Psoas muscle (tissue), 7 donors: ENCODE measurements at regions not wholly inside any gene's neighbourhood (a gene's known extent, or its start where the extent isn't known, plus 50 kb on each side); places are given as distances from the start of the nearest gene placed in this dataset.

ENCODE experiments used
- ATAC-seq, 4 donors: fragments of 200-7000 bp; cut with Tn5 transposase; one replicate each; pipeline ENCODE4 v1.9.1; 2020; ENCODE audit warnings: moderate library complexity in 3 of 4, mild to moderate bottlenecking in 2 of 4
- DNase-seq, 2 donors: peaks; one replicate each; pipeline ENCODE4 v3.0.0-alpha.2; 2020
- H3K27ac ChIP-seq: fragments of 200-600 bp; one replicate; pipeline ENCODE4 v1.8.0; 2022
- H3K27me3 ChIP-seq, 3 donors: fragments of 200-600 bp in 1 of 3; one replicate each; pipeline versions ENCODE4 v1.6.1 to v1.8.0; 2013 to 2022; ENCODE audit warnings: low read length in 2 of 3, mild to moderate bottlenecking in 2 of 3, moderate library complexity in 1 of 3; ENCODE audit not compliant: insufficient read depth in 3 of 3
- H3K36me3 ChIP-seq, 2 donors: fragments of 200-600 bp in 1 of 2; one replicate each; pipeline versions ENCODE4 v1.6.1 to v1.8.0; 2013 to 2022; ENCODE audit warnings: low read depth in 1 of 2, mild to moderate bottlenecking in 1 of 2, moderate library complexity in 1 of 2; ENCODE audit not compliant: insufficient read depth in 1 of 2
- H3K4me1 ChIP-seq: fragments of 200-600 bp; one replicate; pipeline ENCODE4 v1.8.0; 2022
- H3K4me3 ChIP-seq: fragments of 200-600 bp; one replicate; pipeline ENCODE4 v1.8.0; 2022; ENCODE audit warnings: mild to moderate bottlenecking
- H3K9me3 ChIP-seq: fragments of 200-600 bp; one replicate; pipeline ENCODE4 v1.8.0; 2022
- CTCF ChIP-seq: fragments of 200-600 bp; IDR thresholded peaks from one replicate; pipeline ENCODE4 v1.8.0; 2022; ENCODE audit warnings: antibody characterized with exemption
- WGBS, 3 donors: extraction: QIAGEN DNeasy Blood & Tissue Kit; methylation state at CpG; one replicate each; pipeline versions ENCODE4 v1.1.6 to v1.1.7; 2013; 5-methylcytosine and 5-hydroxymethylcytosine counted together
- intact Hi-C, 2 donors: fragments of 100-400 bp; cut with DNase I; formaldehyde crosslinking; loops; one replicate each; pipeline versions ENCODE4 v1.11.0 to v1.14.2; 2022
- donor health status: healthy with polysubstance abuse.
- donor health status: DM: no; HTN: no; CAD: no; lungs with moderate emphysema.
- donor health status: Bipolar disorder and iron deficiency.
- donor health status: healthy.
- donor health status: DM: yes; HTN: yes; CAD: no.
- donor health status: DM: no; HTN: no; CAD: no.
- donor health status: DM: yes; HTN: yes; CAD: no.

GRCh38 chr5:115064380-115064779, 105.3 kb downstream of the TRIM36 start:
- 35 to 45% (median 41%) methylated on average over 2 of the region's 2 CpGs for WGBS, 3 donors
- no peak overlapping the region for H3K4me3 ChIP-seq
- no peaks in the 10 kb centered on the region for H3K27me3 ChIP-seq
- TF ChIP-seq CTCF, result no peak
- ATAC-seq (no peak), DNase-seq (no peak)
- H3K4me1 ChIP-seq, result no peaks in the 10 kb centered on the region
- H3K9me3 ChIP-seq, result no peaks in the 10 kb centered on the region
- no peak overlapping the region for H3K27ac ChIP-seq
- no peaks in the 10 kb centered on the region for H3K36me3 ChIP-seq
- intact Hi-C loops, result no loop called here

GRCh38 chr5:115054387-115054951, 115.2 kb downstream of the TRIM36 start:
- Histone ChIP-seq H3K27ac (no peak overlapping the region), H3K4me3 (no peak overlapping the region), H3K27me3 (no peaks in the 10 kb centered on the region), H3K9me3 (no peaks in the 10 kb centered on the region), H3K36me3 (no peaks in the 10 kb centered on the region), H3K4me1 (no peaks in the 10 kb centered on the region)
- no peak for DNase-seq
- intact Hi-C loops, result no loop called here
- no peak for ATAC-seq
- WGBS, 3 donors, result 57 to 67% (median 60%) methylated on average over 1 of the region's 1 CpG
- no peak for TF ChIP-seq CTCF

GRCh38 chr5:115052948-115053347, 116.8 kb downstream of the TRIM36 start:
- DNase-seq, result no peak
- intact Hi-C loops, result no loop called here
- WGBS, 3 donors, result 84 to 93% (median 87%) methylated on average over 2 of the region's 2 CpGs
- no peaks in the 10 kb centered on the region for H3K9me3 ChIP-seq
- no peak overlapping the region for H3K4me3 ChIP-seq
- no peaks in the 10 kb centered on the region for H3K4me1 ChIP-seq
- ATAC-seq, result no peak
- TF ChIP-seq CTCF, result no peak
- no peaks in the 10 kb centered on the region for H3K36me3 ChIP-seq
- H3K27me3 ChIP-seq, result no peaks in the 10 kb centered on the region
- no peak overlapping the region for H3K27ac ChIP-seq

GRCh38 chr5:115050866-115051265, 118.8 kb downstream of the TRIM36 start:
- WGBS, 3 donors, result 11 to 20% (median 19%) methylated on average over 3 of the region's 3 CpGs
- intact Hi-C loops, result no loop called here
- TF ChIP-seq CTCF, result no peak

GRCh38 chr5:115033861-115034260, 135.8 kb downstream of the TRIM36 start:
- WGBS, 3 donors, result 52 to 63% (median 60%) methylated on average over 4 of the region's 4 CpGs
- H3K27ac ChIP-seq, result no peak overlapping the region
- no peak for TF ChIP-seq CTCF
- DNase-seq (no peak), ATAC-seq (no peak)
- no peaks in the 10 kb centered on the region for H3K36me3 ChIP-seq
- intact Hi-C loops, result no loop called here
- no peaks in the 10 kb centered on the region for H3K9me3 ChIP-seq
- H3K4me3 ChIP-seq, result no peak overlapping the region
- no peaks in the 10 kb centered on the region for H3K27me3 ChIP-seq
- no peaks in the 10 kb centered on the region for H3K4me1 ChIP-seq

More at GRCh38 chr5:115050866-115051265, 118.8 kb downstream of the TRIM36 start:
- Histone ChIP-seq H3K4me1 (no peaks in the 10 kb centered on the region), H3K27ac (no peak overlapping the region), H3K27me3 (no peaks in the 10 kb centered on the region), H3K36me3 (no peaks in the 10 kb centered on the region), H3K9me3 (no peaks in the 10 kb centered on the region), H3K4me3 (no peak overlapping the region)
- ATAC-seq, result no peak
- DNase-seq, result no peak
